Osteocyte (in vitro differentiated cells): ENCODE measurements at regions not wholly inside any gene's neighbourhood (a gene's known extent, or its start where the extent isn't known, plus 50 kb on each side); places are given as distances from the start of the nearest gene placed in this dataset.

ENCODE experiments used
- DNase-seq: peaks from one replicate; pipeline ENCODE4 v3.0.0; 2021; ENCODE audit warnings: mixed read lengths; ENCODE audit not compliant: unreplicated experiment; ENCODE audit errors: extremely low spot score
- H3K27ac Mint-ChIP-seq: one replicate; pipeline ENCODE4 v1.8.0; 2021; ENCODE audit warnings: mild to moderate bottlenecking, mixed read lengths; ENCODE audit not compliant: unreplicated experiment
- H3K27me3 Mint-ChIP-seq: one replicate; pipeline ENCODE4 v1.8.0; 2021; ENCODE audit warnings: mixed read lengths; ENCODE audit not compliant: unreplicated experiment
- H3K36me3 Mint-ChIP-seq: one replicate; pipeline ENCODE4 v1.8.0; 2021; ENCODE audit warnings: mixed read lengths; ENCODE audit not compliant: unreplicated experiment
- H3K4me1 Mint-ChIP-seq: one replicate; pipeline ENCODE4 v1.8.0; 2021; ENCODE audit warnings: mixed read lengths; ENCODE audit not compliant: unreplicated experiment
- H3K4me3 Mint-ChIP-seq: one replicate; pipeline ENCODE4 v1.8.0; 2021; ENCODE audit warnings: mild to moderate bottlenecking, moderate library complexity, mixed read lengths; ENCODE audit not compliant: unreplicated experiment
- H3K9me3 Mint-ChIP-seq: one replicate; pipeline ENCODE4 v1.8.0; 2021; ENCODE audit warnings: mixed read lengths; ENCODE audit not compliant: unreplicated experiment
- CTCF ChIP-seq: fragments of 200-600 bp; sonication (generic); IDR thresholded peaks from 2 replicates; pipeline ENCODE4 v1.5.0; 2021; ENCODE audit warnings: antibody characterized with exemption, mild to moderate bottlenecking, moderate library complexity

GRCh38 chr9:38342532-38342931, 50.0 kb upstream of the ALDH1B1 start:
- H3K27ac Mint-ChIP-seq, result no peak overlapping the region
- no peak overlapping the region for H3K4me3 Mint-ChIP-seq
- H3K36me3 Mint-ChIP-seq, result no peaks in the 10 kb centered on the region
- peaks cover 6% of the 10 kb centered on the region for H3K4me1 Mint-ChIP-seq
- no peak for TF ChIP-seq CTCF
- no peak for DNase-seq
- no peaks in the 10 kb centered on the region for H3K9me3 Mint-ChIP-seq
- H3K27me3 Mint-ChIP-seq, result peaks cover 39% of the 10 kb centered on the region

- Mint-ChIP-seq H3K27ac (no peak overlapping the region), H3K27me3 (peaks cover 37% of the 10 kb centered on the region), H3K9me3 (no peaks in the 10 kb centered on the region), H3K4me3 (no peak overlapping the region), H3K36me3 (no peaks in the 10 kb centered on the region), H3K4me1 (peaks cover 3% of the 10 kb centered on the region)
- peak; percentile 54 for DNase-seq
- no peak for TF ChIP-seq CTCF
Measured at GRCh38 chr9:38342096-38342495, 50.4 kb upstream of the ALDH1B1 start.

GRCh38 chr9:38339496-38339895, 53.0 kb upstream of the ALDH1B1 start:
- peak; percentile 54 for DNase-seq
- no peak overlapping the region for H3K4me3 Mint-ChIP-seq
- no peak overlapping the region for H3K27ac Mint-ChIP-seq
- H3K9me3 Mint-ChIP-seq, result no peaks in the 10 kb centered on the region
- no peaks in the 10 kb centered on the region for H3K4me1 Mint-ChIP-seq
- H3K36me3 Mint-ChIP-seq, result no peaks in the 10 kb centered on the region
- no peak for TF ChIP-seq CTCF
- H3K27me3 Mint-ChIP-seq, result peaks cover 36% of the 10 kb centered on the region

- no peak overlapping the region for H3K27ac Mint-ChIP-seq
- no peak for TF ChIP-seq CTCF
- no peaks in the 10 kb centered on the region for H3K9me3 Mint-ChIP-seq
- H3K4me3 Mint-ChIP-seq, result no peak overlapping the region
- no peaks in the 10 kb centered on the region for H3K4me1 Mint-ChIP-seq
- no peaks in the 10 kb centered on the region for H3K36me3 Mint-ChIP-seq
- H3K27me3 Mint-ChIP-seq, result peaks cover 36% of the 10 kb centered on the region
- DNase-seq, result no peak
Measured at GRCh38 chr9:38339087-38339486, 53.4 kb upstream of the ALDH1B1 start.

GRCh38 chr9:38338342-38339018, 54.0 kb upstream of the ALDH1B1 start:
- peak; percentile 32 for DNase-seq
- H3K4me3 Mint-ChIP-seq, result no peak overlapping the region
- H3K27me3 Mint-ChIP-seq, result peaks cover 34% of the 10 kb centered on the region
- H3K4me1 Mint-ChIP-seq, result no peaks in the 10 kb centered on the region
- H3K27ac Mint-ChIP-seq, result no peak overlapping the region
- H3K9me3 Mint-ChIP-seq, result no peaks in the 10 kb centered on the region
- no peak for TF ChIP-seq CTCF
- H3K36me3 Mint-ChIP-seq, result no peaks in the 10 kb centered on the region
